Activated CD8-positive, alpha-beta T cell treated with anti-CD3 and anti-CD28 coated beads for 36 hours (primary cell): ENCODE measurements at regions not wholly inside any gene's neighbourhood (a gene's known extent, or its start where the extent isn't known, plus 50 kb on each side); places are given as distances from the start of the nearest gene placed in this dataset.

Source experiments
- ATAC-seq: fragments of 200-7000 bp; cut with Tn5 transposase; one replicate; pipeline ENCODE4 v1.10.0; 2021; ENCODE audit warnings: mild to moderate bottlenecking, moderate library complexity
- CTCF ChIA-PET: fragments of 350-600 bp; sonication (Branson Sonifier 250); formaldehyde crosslinking; loops from one replicate; lab custom pipeline; 2021; ENCODE audit warnings: antibody characterized with exemption; lab: Charles Lee
- POLR2A ChIA-PET: fragments of 350-600 bp; sonication (Branson Sonifier 250); formaldehyde crosslinking; loops from one replicate; lab custom pipeline; 2021; ENCODE audit warnings: antibody characterized with exemption; lab: Charles Lee
- DNase-seq: peaks from one replicate; pipeline ENCODE4 v3.0.0-alpha.2; 2020
- H3K27ac Mint-ChIP-seq: one replicate; pipeline ENCODE4 v1.8.0; 2021; ENCODE audit warnings: mild to moderate bottlenecking, mixed read lengths
- H3K27me3 Mint-ChIP-seq: one replicate; pipeline ENCODE4 v1.8.0; 2021; ENCODE audit warnings: mixed read lengths
- H3K36me3 Mint-ChIP-seq: one replicate; pipeline ENCODE4 v1.8.0; 2021; ENCODE audit warnings: low read depth, mixed read lengths
- H3K4me1 Mint-ChIP-seq: one replicate; pipeline ENCODE4 v1.8.0; 2021; ENCODE audit warnings: low read depth, mixed read lengths
- H3K4me3 Mint-ChIP-seq: one replicate; pipeline ENCODE4 v1.8.0; 2021; ENCODE audit warnings: mild to moderate bottlenecking, moderate library complexity, mixed read lengths
- H3K9me3 Mint-ChIP-seq: one replicate; pipeline ENCODE4 v1.8.0; 2021; ENCODE audit warnings: mixed read lengths
- intact Hi-C: fragments of 100-400 bp; cut with micrococcal nuclease; formaldehyde crosslinking; loops from one replicate; pipeline ENCODE4 v1.10.0; 2022
- TF ChIP-seq, protein P1 (sequence below): fragments of 200-600 bp; IDR thresholded peaks from one replicate; pipeline ENCODE4 v1.8.0; 2022; ENCODE audit warnings: antibody characterized with exemption, mild to moderate bottlenecking

DNA sequence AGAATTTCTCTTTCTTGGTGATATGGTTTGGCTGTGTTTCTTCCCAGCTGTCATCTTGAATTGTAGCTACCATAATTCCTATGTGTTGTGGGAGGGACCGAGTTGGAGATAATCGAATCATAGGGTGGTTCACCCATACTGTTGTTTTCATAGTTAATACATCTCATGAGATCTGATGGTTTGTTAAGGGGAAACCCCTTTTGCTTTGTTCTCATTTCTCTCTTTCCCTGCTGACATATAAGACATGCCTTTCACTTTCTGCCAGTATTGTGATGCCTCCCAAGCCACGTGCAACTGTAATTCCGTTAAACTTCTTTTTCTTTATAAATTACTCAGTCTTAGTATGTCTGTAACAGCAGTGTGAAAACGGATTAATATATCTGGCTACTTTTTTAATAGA lies 179.0 kb downstream of the VCY1B start:
- intact Hi-C loops: no loop called here
- Mint-ChIP-seq H3K4me1 (peaks cover 5% of the 10 kb centered on the region), H3K4me3 (no peak overlapping the region), H3K36me3 (no peaks in the 10 kb centered on the region), H3K9me3 (peaks cover 4% of the 10 kb centered on the region), H3K27me3 (peaks cover 3% of the 10 kb centered on the region), H3K27ac (no peak overlapping the region)
- ATAC-seq (peak; percentile 49), DNase-seq (no peak)
- TF ChIP-seq, protein P1, sequence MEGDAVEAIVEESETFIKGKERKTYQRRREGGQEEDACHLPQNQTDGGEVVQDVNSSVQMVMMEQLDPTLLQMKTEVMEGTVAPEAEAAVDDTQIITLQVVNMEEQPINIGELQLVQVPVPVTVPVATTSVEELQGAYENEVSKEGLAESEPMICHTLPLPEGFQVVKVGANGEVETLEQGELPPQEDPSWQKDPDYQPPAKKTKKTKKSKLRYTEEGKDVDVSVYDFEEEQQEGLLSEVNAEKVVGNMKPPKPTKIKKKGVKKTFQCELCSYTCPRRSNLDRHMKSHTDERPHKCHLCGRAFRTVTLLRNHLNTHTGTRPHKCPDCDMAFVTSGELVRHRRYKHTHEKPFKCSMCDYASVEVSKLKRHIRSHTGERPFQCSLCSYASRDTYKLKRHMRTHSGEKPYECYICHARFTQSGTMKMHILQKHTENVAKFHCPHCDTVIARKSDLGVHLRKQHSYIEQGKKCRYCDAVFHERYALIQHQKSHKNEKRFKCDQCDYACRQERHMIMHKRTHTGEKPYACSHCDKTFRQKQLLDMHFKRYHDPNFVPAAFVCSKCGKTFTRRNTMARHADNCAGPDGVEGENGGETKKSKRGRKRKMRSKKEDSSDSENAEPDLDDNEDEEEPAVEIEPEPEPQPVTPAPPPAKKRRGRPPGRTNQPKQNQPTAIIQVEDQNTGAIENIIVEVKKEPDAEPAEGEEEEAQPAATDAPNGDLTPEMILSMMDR: no peak
- ChIA-PET CTCF (no interaction called here), POLR2A (no interaction called here)

- H3K9me3 Mint-ChIP-seq: peaks cover 4% of the 10 kb centered on the region
- peaks cover 5% of the 10 kb centered on the region for H3K4me1 Mint-ChIP-seq
- DNase-seq: no peak
- ATAC-seq: no peak
- no peak overlapping the region for H3K27ac Mint-ChIP-seq
- CTCF ChIA-PET: no interaction called here
- H3K27me3 Mint-ChIP-seq: peaks cover 3% of the 10 kb centered on the region
- intact Hi-C loops: no loop called here
- no peak overlapping the region for H3K4me3 Mint-ChIP-seq
- POLR2A ChIA-PET: no interaction called here
- TF ChIP-seq, protein P1: no peak
- no peaks in the 10 kb centered on the region for H3K36me3 Mint-ChIP-seq
These were observed 182.2 kb downstream of the VCY1B start for GRCh38 chrY:14238277-14238676.

- no peak overlapping the region for H3K27ac Mint-ChIP-seq
- DNase-seq (no peak), ATAC-seq (no peak)
- H3K4me3 Mint-ChIP-seq: no peak overlapping the region
- intact Hi-C loops: no loop called here
- no peaks in the 10 kb centered on the region for H3K9me3 Mint-ChIP-seq
- no peaks in the 10 kb centered on the region for H3K4me1 Mint-ChIP-seq
- TF ChIP-seq, protein P1: no peak
- peaks cover 1% of the 10 kb centered on the region for H3K27me3 Mint-ChIP-seq
- CTCF ChIA-PET: no interaction called here
- POLR2A ChIA-PET: no interaction called here
- H3K36me3 Mint-ChIP-seq: no peaks in the 10 kb centered on the region
These were observed 190.9 kb downstream of the VCY1B start for GRCh38 chrY:14246948-14247347.

DNA sequence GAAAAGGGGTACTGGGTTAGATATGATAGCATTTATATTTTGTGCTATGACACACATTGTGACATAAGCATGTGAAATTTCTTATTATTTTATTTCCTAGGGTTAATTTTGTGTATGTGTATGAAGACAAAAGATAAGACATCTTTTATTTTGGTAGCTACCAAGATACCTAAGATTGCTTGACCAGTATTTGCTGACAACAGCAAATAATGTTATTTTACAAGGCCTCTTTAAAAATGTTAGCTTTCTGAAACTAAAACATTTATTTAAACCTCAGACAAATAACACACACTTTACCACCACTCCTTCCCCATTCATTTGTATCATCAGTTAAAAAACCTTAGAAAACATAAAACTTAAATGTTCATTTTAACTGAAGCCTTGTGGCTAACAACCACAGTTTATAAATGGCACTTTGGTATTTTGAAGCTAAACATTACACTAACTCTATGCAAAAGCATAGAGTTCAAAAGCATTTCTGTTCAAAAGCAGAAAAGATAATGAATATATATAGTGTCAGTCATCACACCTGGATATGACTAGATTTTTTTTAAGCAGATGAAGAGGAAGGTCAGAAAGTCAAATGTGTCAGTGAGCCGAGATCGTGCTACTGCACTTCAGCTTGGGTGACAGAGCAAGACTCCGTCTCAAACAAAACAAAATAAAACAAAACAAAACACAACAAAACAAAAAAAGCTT lies 193.0 kb downstream of the VCY1B start:
- H3K4me3 Mint-ChIP-seq: no peak overlapping the region
- intact Hi-C loops: no loop called here
- POLR2A ChIA-PET: no interaction called here
- H3K27ac Mint-ChIP-seq: no peak overlapping the region
- CTCF ChIA-PET: no interaction called here
- H3K27me3 Mint-ChIP-seq: peaks cover 1% of the 10 kb centered on the region
- ATAC-seq: no peak
- TF ChIP-seq, protein P1: no peak
- H3K36me3 Mint-ChIP-seq: no peaks in the 10 kb centered on the region
- H3K9me3 Mint-ChIP-seq: no peaks in the 10 kb centered on the region
- no peaks in the 10 kb centered on the region for H3K4me1 Mint-ChIP-seq
- DNase-seq: no peak

DNA sequence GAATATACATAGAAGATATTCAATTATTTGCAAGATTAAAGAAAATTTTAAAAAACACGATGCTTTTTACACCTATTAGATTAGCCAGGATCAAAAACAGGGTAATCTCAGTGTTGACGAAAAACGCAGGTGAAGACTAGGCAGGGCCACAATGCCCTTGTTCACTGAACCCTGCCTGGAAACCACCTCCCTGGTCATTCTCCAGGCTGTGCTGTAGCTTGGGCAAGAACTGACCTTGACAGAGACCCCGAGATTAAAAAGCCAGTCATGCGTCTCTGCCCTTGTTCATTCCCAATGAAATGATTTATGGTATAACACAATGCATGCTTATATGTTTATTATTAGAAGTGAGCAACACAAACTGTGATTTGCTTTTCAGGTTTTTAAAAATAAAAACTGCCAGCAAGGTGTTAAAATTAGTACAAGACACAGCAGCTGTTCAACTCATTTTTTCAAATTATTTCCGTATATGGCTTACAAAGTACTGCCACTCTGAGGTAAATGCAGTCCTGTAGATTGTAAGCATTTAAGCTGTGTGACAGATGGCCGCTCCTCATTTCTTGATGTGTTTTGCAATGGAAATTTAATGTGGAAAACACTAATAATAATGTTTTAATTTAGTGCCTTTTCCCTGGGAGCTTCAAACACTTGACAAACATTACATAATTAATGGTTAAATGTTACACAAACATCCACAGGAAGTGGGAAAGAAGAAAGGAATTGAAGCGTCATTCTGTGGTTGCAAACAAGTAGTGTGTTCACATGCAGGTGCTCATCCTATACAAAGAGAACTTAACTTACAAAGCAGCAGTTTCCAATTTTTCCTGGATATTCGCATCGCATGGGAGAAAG lies 200.2 kb downstream of the VCY1B start:
- no peaks in the 10 kb centered on the region for H3K9me3 Mint-ChIP-seq
- ATAC-seq: no peak
- POLR2A ChIA-PET: no interaction called here
- H3K27me3 Mint-ChIP-seq: no peaks in the 10 kb centered on the region
- H3K4me3 Mint-ChIP-seq: no peak overlapping the region
- H3K36me3 Mint-ChIP-seq: no peaks in the 10 kb centered on the region
- CTCF ChIA-PET: no interaction called here
- intact Hi-C loops: no loop called here
- no peak for DNase-seq
- TF ChIP-seq, protein P1: no peak
- H3K27ac Mint-ChIP-seq: no peak overlapping the region
- peaks cover 16% of the 10 kb centered on the region for H3K4me1 Mint-ChIP-seq
